ENCODE measurements at regions not wholly inside any gene's neighbourhood (a gene's known extent, or its start where the extent isn't known, plus 50 kb on each side); places are given as distances from the start of the nearest gene placed in this dataset.

- TF ChIP-seq TEAD1 (CRISPR knock-in tag; IDR thresholded peaks at IDR 0.05) (no peak), CREB1 (CRISPR knock-in tag; IDR thresholded peaks at IDR 0.05) (no peak), MYBL2 (CRISPR knock-in tag; IDR thresholded peaks at IDR 0.05) (no peak), CTCF (IDR thresholded peaks at IDR 0.05) (no peak), FOXJ3 (CRISPR knock-in tag; IDR thresholded peaks at IDR 0.05; ENCODE audit: borderline replicate concordance) (no peak), JAZF1 (CRISPR knock-in tag; IDR thresholded peaks at IDR 0.05) (no peak), TP53 (CRISPR knock-in tag; IDR thresholded peaks at IDR 0.05) (no peak), TCF7 (CRISPR knock-in tag; IDR thresholded peaks at IDR 0.05; ENCODE audit: low read depth) (no peak), NFE2L1 (CRISPR knock-in tag; IDR thresholded peaks at IDR 0.05) (no peak), MAX (CRISPR knock-in tag; IDR thresholded peaks at IDR 0.05) (no peak), ATF2 (CRISPR knock-in tag; IDR thresholded peaks at IDR 0.05; ENCODE audit: borderline replicate concordance, low read depth) (no peak), FOXP4 (CRISPR knock-in tag; IDR thresholded peaks at IDR 0.05) (no peak)
These were observed 168.8 kb upstream of the IRX2 start for GRCh38 chr5:2920312-2920711.

All from WTC11 (cell line).